Neuronal stem cell (in vitro differentiated cells): ENCODE measurements at regions not wholly inside any gene's neighbourhood (a gene's known extent, or its start where the extent isn't known, plus 50 kb on each side); places are given as distances from the start of the nearest gene placed in this dataset.

Source experiments
- DNase-seq: peaks from one replicate; pipeline ENCODE4 v3.0.0-alpha.2; 2013; ENCODE audit warnings: low spot score
- H2AFZ ChIP-seq: one replicate; pipeline ENCODE4 v1.6.1; 2013; ENCODE audit warnings: mild to moderate bottlenecking, low read length, inconsistent platforms
- H2AK5ac ChIP-seq: 2 replicates; pipeline ENCODE4 v1.6.1; 2013; ENCODE audit warnings: low read depth, mild to moderate bottlenecking, inconsistent platforms, low read length, moderate library complexity, mixed read lengths
- H2BK120ac ChIP-seq: 2 replicates; pipeline ENCODE4 v1.6.1; 2013; ENCODE audit warnings: low read depth, mild to moderate bottlenecking, inconsistent platforms, low read length, moderate library complexity, mixed read lengths
- H2BK12ac ChIP-seq: one replicate; pipeline ENCODE4 v1.6.1; 2013; ENCODE audit warnings: low read length, inconsistent platforms
- H2BK15ac ChIP-seq: 2 replicates; pipeline ENCODE4 v1.6.1; 2013; ENCODE audit warnings: mild to moderate bottlenecking, low read length, inconsistent platforms, mixed read lengths
- H2BK5ac ChIP-seq: one replicate; pipeline ENCODE4 v1.6.1; 2013; ENCODE audit warnings: inconsistent platforms, mild to moderate bottlenecking, low read length, moderate library complexity
- H3K14ac ChIP-seq: one replicate; pipeline ENCODE4 v1.6.1; 2013; ENCODE audit warnings: low read length, inconsistent platforms
- H3K18ac ChIP-seq: 2 replicates; pipeline ENCODE4 v1.6.1; 2013; ENCODE audit warnings: low read length, inconsistent platforms
- H3K23ac ChIP-seq: 2 replicates; pipeline ENCODE4 v1.6.1; 2013; ENCODE audit warnings: low read depth, mild to moderate bottlenecking, mixed read lengths, low read length, inconsistent platforms; ENCODE audit not compliant: poor library complexity
- H3K27ac ChIP-seq: replicated peaks from 3 replicates; pipeline ENCODE4 v1.5.1; 2013; ENCODE audit warnings: low read length, inconsistent platforms
- H3K27me3 ChIP-seq, 3 experiments: 2 replicates each; pipeline ENCODE4 v1.6.1; 2013; ENCODE audit warnings: low read length in 3 of 3, mild to moderate bottlenecking in 2 of 3, inconsistent platforms in 1 of 3, low read depth in 1 of 3, mixed read lengths in 1 of 3, moderate library complexity in 1 of 3; ENCODE audit not compliant: control insufficient read depth in 3 of 3, insufficient read depth in 3 of 3
- H3K36me3 ChIP-seq, 2 donors: replicated peaks in 1 of 2; 2 replicates each; pipeline ENCODE4 v1.6.1; 2013; ENCODE audit warnings: low read length in 2 of 2; ENCODE audit not compliant: control insufficient read depth in 2 of 2, insufficient read depth in 2 of 2
- H3K4ac ChIP-seq: 2 replicates; pipeline ENCODE4 v1.6.1; 2013; ENCODE audit warnings: inconsistent platforms, mild to moderate bottlenecking, low read length, moderate library complexity
- H3K4me1 ChIP-seq, 2 donors: 1 replicate in 1 of 2; 2 replicates in 1 of 2; pipeline ENCODE4 v1.6.1; 2013; ENCODE audit warnings: low read length in 2 of 2, low read depth in 1 of 2; ENCODE audit not compliant: control insufficient read depth in 2 of 2, insufficient read depth in 1 of 2
- H3K4me2 ChIP-seq: one replicate; pipeline ENCODE4 v1.6.1; 2013; ENCODE audit warnings: mild to moderate bottlenecking, low read length, inconsistent platforms; ENCODE audit not compliant: insufficient read depth, poor library complexity, severe bottlenecking
- H3K4me3 ChIP-seq, 2 donors: 2 replicates each; pipeline ENCODE4 v1.5.1; 2013; ENCODE audit warnings: low read length in 2 of 2, mild to moderate bottlenecking in 2 of 2, inconsistent platforms in 1 of 2, moderate library complexity in 1 of 2
- H3K79me1 ChIP-seq: one replicate; pipeline ENCODE4 v1.6.1; 2013; ENCODE audit warnings: low read depth, mild to moderate bottlenecking, inconsistent platforms, low read length, moderate library complexity
- H3K9ac ChIP-seq: one replicate; pipeline ENCODE4 v1.6.1; 2013; ENCODE audit warnings: mild to moderate bottlenecking, low read depth, low read length, inconsistent platforms; ENCODE audit not compliant: poor library complexity
- H3K9me3 ChIP-seq, 2 donors: replicated peaks in 1 of 2; 2 replicates each; pipeline versions ENCODE3 to v1.6.1; 2013; ENCODE audit warnings: low read length in 2 of 2, mild to moderate bottlenecking in 2 of 2, inconsistent platforms in 1 of 2, low read depth in 1 of 2, mixed read lengths in 1 of 2, moderate library complexity in 1 of 2; ENCODE audit not compliant: control insufficient read depth in 2 of 2, insufficient read depth in 1 of 2
- H4K8ac ChIP-seq: one replicate; pipeline ENCODE4 v1.6.1; 2013; ENCODE audit warnings: low read depth, mild to moderate bottlenecking, inconsistent platforms, low read length, moderate library complexity
- H4K91ac ChIP-seq: one replicate; pipeline ENCODE4 v1.6.1; 2013; ENCODE audit warnings: low read length, low read depth, mild to moderate bottlenecking, inconsistent platforms; ENCODE audit not compliant: poor library complexity
- WGBS, 2 donors: extraction: QIAGEN DNeasy Blood & Tissue Kit; methylation state at CpG; one replicate each; pipeline ENCODE4 v1.1.7; 2013; ENCODE audit warnings: missing lambda C conversion rate in 2 of 2, mixed read lengths in 1 of 2; ENCODE audit not compliant: insufficient read length in 2 of 2, insufficient replicate concordance in 1 of 2; ENCODE audit errors: extremely low coverage in 2 of 2; 5-methylcytosine and 5-hydroxymethylcytosine counted together

GRCh38 chr6:146919017-146919416 is 285.2 kb upstream of the STXBP5 start:
- Histone ChIP-seq H3K9ac (no peak overlapping the region), H2BK15ac (no peak overlapping the region)

GRCh38 chr6:146923205-146923833 is 280.9 kb upstream of the STXBP5 start:
- no peak for DNase-seq
- no peaks in the 10 kb centered on the region for H3K36me3 ChIP-seq
- no peak overlapping the region for H2BK12ac ChIP-seq
- H3K4me3 ChIP-seq, result no peak overlapping the region
- no peak overlapping the region for H2BK15ac ChIP-seq
- no peak overlapping the region for H3K14ac ChIP-seq
- H3K18ac ChIP-seq, result no peak overlapping the region
- WGBS, 2 donors, result no CpG with 5 or more reads among the region's 2 CpGs
- H4K91ac ChIP-seq, result no peak overlapping the region
- no peaks in the 10 kb centered on the region for H3K9me3 ChIP-seq
- no peaks in the 10 kb centered on the region for H3K4me1 ChIP-seq
- no peak overlapping the region for H3K9ac ChIP-seq
- no peak overlapping the region for H4K8ac ChIP-seq
- no peak overlapping the region for H2AK5ac ChIP-seq
- H3K4me2 ChIP-seq, result no peak overlapping the region
- H2AFZ ChIP-seq, result no peak overlapping the region
- H3K27me3 ChIP-seq, result no peaks in the 10 kb centered on the region
- H2BK120ac ChIP-seq, result no peak overlapping the region
- no peak overlapping the region for H3K27ac ChIP-seq
- H3K4ac ChIP-seq, result no peak overlapping the region
- no peak overlapping the region for H3K23ac ChIP-seq
- H3K79me1 ChIP-seq, result no peaks in the 10 kb centered on the region
- no peak overlapping the region for H2BK5ac ChIP-seq

More at GRCh38 chr6:146919017-146919416, 285.2 kb upstream of the STXBP5 start:
- H2BK120ac ChIP-seq, result no peak overlapping the region
- H3K27ac ChIP-seq, result no peak overlapping the region
- WGBS, 2 donors, result no CpG with 5 or more reads among the region's 2 CpGs
- H2BK5ac ChIP-seq, result no peak overlapping the region
- H2AFZ ChIP-seq, result no peak overlapping the region
- no peak overlapping the region for H4K91ac ChIP-seq
- no peaks in the 10 kb centered on the region for H3K36me3 ChIP-seq
- no peaks in the 10 kb centered on the region for H3K27me3 ChIP-seq
- no peak overlapping the region for H3K18ac ChIP-seq
- no peak overlapping the region for H2AK5ac ChIP-seq
- no peak overlapping the region for H3K4me2 ChIP-seq
- H3K4me3 ChIP-seq, result no peak overlapping the region
- no peak overlapping the region for H3K14ac ChIP-seq
- no peaks in the 10 kb centered on the region for H3K9me3 ChIP-seq
- no peaks in the 10 kb centered on the region for H3K79me1 ChIP-seq
- H2BK12ac ChIP-seq, result no peak overlapping the region
- no peak overlapping the region for H3K23ac ChIP-seq
- DNase-seq, result no peak
- H4K8ac ChIP-seq, result no peak overlapping the region
- H3K4me1 ChIP-seq, result peaks cover 4 to 6% of the 10 kb centered on the region in 2 donors
- no peak overlapping the region for H3K4ac ChIP-seq

DNA sequence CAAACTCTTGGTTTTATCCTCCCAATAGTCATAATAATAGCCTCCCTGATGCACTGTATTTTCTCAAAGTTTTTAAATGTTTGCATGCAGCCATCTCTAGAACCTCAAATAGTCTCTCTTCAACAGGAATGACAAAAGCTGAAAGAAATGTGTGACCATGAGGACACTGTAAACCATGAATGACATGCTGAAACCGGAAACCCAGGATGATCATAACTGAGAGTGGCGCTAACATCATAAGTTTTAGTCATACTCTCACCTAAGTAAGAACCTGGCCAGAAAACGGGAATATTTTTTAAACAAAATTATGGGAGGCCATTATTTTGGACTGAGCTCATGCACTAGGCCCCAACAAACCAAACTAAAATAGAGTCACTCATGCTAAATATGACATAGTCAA is 278.4 kb upstream of the STXBP5 start:
- no peak overlapping the region for H3K23ac ChIP-seq
- no peak overlapping the region for H3K4me3 ChIP-seq
- H4K8ac ChIP-seq, result no peak overlapping the region
- H2BK15ac ChIP-seq, result no peak overlapping the region
- no peak overlapping the region for H3K14ac ChIP-seq
- DNase-seq, result no peak
- H3K27ac ChIP-seq, result no peak overlapping the region
- H3K9me3 ChIP-seq, result no peaks in the 10 kb centered on the region
- no CpG with 5 or more reads among the region's 3 CpGs for WGBS, 2 donors
- H2AFZ ChIP-seq, result no peak overlapping the region
- no peak overlapping the region for H2BK120ac ChIP-seq
- no peaks in the 10 kb centered on the region for H3K79me1 ChIP-seq
- no peak overlapping the region for H3K9ac ChIP-seq
- H3K36me3 ChIP-seq, result no peaks in the 10 kb centered on the region
- H2AK5ac ChIP-seq, result no peak overlapping the region
- no peak overlapping the region for H2BK12ac ChIP-seq
- no peak overlapping the region for H3K4ac ChIP-seq
- H3K4me1 ChIP-seq, result no peaks in the 10 kb centered on the region
- no peaks in the 10 kb centered on the region for H3K27me3 ChIP-seq
- no peak overlapping the region for H3K18ac ChIP-seq
- H4K91ac ChIP-seq, result no peak overlapping the region
- no peak overlapping the region for H3K4me2 ChIP-seq
- H2BK5ac ChIP-seq, result no peak overlapping the region

DNA sequence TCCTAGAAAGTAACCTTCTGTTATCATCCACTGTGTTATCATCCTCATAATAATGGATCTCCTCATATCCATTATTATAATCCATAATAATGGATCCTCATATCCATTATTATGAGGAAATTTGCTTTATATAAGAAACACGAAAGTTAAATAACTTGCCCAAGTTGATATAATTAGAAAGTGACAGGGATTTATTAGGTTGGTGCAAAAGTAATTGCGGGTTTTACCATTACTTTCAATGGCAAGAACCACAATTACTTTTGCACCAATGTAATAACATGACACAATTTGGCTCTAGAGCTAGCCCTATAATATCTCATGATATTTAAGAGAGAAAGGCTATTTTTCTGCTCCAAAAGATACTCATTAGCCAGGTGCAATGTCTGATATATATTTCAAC is 275.7 kb upstream of the STXBP5 start:
- no peaks in the 10 kb centered on the region for H3K79me1 ChIP-seq
- WGBS, 2 donors, result no CpG with 5 or more reads among the region's 2 CpGs

More for the DNA sequence above, 275.7 kb upstream of the STXBP5 start:
- Histone ChIP-seq H3K9ac (no peak overlapping the region), H2BK120ac (no peak overlapping the region), H3K4me3 (no peak overlapping the region), H2AFZ (no peak overlapping the region), H3K27ac (no peak overlapping the region), H3K18ac (no peak overlapping the region), H3K23ac (no peak overlapping the region), H2BK5ac (no peak overlapping the region), H3K4me2 (no peak overlapping the region), H2AK5ac (no peak overlapping the region), H3K4ac (no peak overlapping the region), H2BK15ac (no peak overlapping the region), H2BK12ac (no peak overlapping the region), H3K4me1 (no peaks in the 10 kb centered on the region), H4K8ac (no peak overlapping the region), H3K14ac (no peak overlapping the region), H3K27me3 (no peaks in the 10 kb centered on the region), H3K9me3 (no peaks in the 10 kb centered on the region), H3K36me3 (no peaks in the 10 kb centered on the region), H4K91ac (no peak overlapping the region)
- DNase-seq, result no peak
